HG03520 (cell line): ENCODE measurements at regions not wholly inside any gene's neighbourhood (a gene's known extent, or its start where the extent isn't known, plus 50 kb on each side); places are given as distances from the start of the nearest gene placed in this dataset.
"Not testable (repeated sequence)": the region's sequence is repeated elsewhere in the genome, so short reads cannot be mapped to it uniquely, and the experiment has no call there.

Source experiments
- ATAC-seq: cut with Tn5 transposase; IDR thresholded peaks from one replicate; pipeline ENCODE4 v1.9.1; 2021; ENCODE audit warnings: mild to moderate bottlenecking, moderate library complexity; ENCODE audit not compliant: unreplicated experiment

DNA sequence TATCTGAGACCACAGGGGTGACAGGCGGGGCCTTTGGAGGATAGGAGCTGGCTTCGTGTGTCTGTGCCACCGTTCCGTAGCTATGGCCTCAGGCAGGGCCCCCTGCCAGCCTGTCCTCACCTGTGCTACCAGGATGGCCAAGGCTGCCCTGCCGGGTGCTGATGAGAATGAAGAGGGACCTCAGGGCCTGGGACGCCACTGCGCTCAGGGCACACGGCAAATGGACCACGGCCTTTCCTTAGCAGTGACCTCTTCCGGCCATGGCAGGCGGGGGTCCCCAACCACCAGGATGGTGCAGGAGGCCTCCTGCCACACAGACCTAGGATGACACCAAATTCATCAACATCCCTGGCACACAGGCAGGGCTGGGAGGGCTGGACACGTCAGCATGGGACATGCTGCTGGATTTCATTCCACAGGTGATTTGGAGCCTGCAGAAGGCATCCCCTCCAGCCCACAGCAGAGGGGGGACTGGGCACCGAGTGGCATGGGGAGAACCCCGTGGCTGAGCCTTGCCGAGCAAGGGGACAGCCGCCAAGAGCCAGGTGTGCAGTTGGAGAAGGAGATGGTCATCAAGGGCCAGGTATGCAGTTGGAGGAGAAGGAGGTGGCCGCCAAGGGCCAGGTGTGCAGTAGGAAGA lies 1321.0 kb downstream of the BRD1 start:
- no peak for ATAC-seq

DNA sequence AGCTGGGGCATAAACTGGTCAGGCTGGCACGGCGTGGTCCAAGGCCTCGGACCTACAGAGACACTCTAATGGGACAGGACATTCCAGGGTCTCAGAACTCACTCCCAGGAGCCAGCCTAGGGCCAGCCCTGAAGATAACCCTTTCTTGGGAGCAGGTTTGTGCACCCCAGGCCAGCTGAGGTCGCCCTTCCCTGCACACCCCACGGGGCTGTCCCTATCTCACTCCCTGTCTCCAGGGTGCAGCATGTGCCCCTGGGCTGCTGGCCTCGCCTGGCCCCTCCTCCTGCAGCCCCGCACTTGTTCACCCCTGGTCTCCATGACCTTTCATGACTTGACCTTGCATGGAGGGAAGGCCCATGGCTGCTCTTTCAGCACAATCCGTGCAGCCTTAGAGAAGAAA lies 1321.8 kb downstream of the BRD1 start:
- no peak for ATAC-seq

DNA sequence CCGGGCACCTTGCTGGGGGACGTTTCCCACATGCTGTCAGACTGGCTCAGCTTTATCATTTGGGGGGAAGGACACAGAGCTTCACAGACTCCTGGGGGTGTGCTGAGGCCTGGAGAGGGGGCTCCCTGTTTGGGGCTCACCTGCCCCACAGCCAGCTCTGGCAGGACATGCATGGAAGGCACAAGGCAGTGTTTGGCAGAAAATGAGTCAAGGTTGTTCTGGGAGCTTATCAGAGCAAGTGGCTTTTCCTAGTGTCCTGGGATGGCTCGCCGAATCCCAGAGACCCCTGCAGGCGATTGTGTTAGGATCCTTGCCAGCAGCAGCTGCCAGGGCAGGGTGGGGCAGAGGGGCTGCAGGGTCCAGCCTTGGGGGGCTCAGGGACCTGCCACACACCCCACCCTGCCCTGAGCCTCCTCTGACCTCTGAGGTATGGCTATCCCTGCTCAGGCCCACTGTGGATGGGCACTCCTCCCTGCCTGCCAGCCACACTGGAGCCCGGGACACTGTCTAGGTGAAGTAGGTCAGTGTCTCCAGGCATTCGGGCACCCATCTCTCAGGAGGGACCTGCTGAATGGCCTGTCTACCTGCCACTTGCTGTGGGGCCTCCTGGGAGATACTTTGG lies 1323.0 kb downstream of the BRD1 start:
- no peak for ATAC-seq

DNA sequence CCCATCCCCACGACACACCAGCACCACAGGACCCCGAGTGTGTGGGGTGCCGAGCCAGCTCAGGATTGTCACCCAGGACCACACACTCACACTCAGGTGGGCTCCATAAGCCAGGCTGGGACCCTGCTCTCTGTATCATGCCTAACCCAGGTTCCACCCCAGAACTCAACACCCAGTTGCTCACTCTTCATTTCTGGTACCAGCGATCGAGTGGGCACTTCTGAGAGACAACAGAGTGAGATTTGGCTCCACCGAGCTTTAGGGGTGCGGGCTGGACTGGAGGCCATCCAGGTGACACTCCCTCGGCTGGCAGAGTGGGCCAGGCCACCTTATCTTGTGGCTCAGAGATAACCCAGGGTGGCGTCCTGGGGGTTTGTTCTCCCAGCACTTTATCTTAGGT lies 1323.8 kb downstream of the BRD1 start:
- ATAC-seq, result no peak

DNA sequence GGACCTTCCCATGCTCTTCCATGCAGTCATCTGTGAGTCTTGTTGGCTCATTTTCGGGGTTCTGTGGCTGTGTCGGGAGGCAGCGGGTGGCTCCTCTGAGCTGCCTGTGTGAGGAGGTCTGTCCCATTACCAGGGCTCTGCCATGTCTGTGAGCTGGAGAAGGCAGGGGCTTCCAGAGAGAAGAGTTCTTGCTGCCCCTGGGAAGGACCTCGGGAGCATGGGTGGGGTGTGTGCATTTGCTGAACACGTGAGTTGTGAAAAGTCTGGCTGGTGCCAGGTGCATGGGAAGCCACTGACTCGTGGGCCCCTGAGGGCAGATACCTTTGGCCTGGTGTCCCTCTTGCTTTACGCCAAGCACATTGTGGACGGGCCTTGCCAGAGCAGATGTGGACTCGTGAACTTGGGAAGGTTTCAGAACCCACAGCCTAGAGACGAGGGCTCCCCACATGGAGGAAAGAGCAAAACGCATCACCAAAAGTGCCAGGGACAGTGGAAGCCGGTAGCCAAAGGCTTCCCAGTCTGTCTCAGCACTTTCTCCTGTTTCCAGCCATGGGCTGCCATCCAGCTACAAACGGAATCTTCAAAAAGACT lies 1324.5 kb downstream of the BRD1 start:
- ATAC-seq, result no peak

DNA sequence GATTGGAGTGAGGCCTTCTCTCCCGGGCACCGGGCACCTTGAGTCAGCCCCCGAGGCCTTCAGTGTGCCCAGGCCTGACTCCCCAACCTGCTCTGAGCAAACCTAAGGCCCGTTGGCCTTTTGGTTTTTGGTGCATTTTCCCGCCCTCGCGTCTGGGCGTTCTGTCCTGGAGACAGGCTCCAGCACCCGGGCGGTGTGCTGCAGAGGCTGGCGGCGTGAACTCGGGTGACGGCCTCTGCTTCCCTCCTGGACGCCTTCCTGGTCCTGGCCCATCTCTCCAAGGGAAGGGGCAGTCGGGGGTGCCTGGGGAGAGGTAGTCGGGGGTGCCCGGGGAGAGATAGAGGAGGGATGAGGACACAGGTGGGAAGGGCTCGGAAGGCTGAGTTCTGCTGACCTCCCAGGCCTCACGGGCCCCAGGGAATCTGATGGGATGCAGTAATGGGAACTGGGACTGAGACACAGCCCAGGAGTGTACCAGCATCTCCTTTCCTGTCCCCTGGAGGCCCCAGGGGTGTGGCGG lies 1326.4 kb downstream of the BRD1 start:
- no peak for ATAC-seq

DNA sequence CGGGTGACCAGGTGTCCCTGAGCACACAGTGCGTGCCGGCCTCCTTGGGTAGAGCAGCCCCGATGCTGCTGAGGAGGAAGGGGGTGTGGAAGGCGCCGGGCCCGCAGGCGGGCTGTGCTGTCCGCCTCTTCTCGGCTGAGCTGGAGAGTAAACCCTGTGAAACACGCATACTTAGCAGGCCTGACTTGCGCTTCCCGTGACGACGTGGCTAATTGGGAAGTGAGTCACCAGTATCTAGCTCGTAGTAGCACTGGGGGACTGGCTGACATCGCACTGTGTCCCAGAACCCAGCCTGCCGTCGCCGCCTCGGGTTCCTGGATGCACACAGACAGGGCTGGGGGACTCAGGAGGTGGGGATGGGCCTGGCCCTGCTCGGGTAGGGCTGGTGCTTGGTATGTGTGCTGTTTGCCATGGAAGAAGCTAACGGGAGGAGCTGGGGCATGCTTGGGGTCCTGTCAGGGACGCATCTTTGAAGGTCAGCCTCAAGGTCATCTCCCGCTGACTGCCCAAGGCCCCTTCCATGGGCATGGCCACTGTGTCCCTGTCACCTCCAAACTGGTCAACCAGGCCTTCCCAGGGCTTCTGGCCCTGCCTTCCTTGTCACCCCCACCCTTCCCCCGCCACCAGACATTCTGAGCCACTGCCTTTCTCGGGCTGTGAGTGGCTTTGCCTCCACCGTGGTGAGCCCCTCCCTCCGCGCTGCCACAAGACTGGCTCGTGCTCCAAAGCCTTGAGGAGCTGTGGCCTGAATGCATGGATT lies 1327.0 kb downstream of the BRD1 start:
- no peak for ATAC-seq

DNA sequence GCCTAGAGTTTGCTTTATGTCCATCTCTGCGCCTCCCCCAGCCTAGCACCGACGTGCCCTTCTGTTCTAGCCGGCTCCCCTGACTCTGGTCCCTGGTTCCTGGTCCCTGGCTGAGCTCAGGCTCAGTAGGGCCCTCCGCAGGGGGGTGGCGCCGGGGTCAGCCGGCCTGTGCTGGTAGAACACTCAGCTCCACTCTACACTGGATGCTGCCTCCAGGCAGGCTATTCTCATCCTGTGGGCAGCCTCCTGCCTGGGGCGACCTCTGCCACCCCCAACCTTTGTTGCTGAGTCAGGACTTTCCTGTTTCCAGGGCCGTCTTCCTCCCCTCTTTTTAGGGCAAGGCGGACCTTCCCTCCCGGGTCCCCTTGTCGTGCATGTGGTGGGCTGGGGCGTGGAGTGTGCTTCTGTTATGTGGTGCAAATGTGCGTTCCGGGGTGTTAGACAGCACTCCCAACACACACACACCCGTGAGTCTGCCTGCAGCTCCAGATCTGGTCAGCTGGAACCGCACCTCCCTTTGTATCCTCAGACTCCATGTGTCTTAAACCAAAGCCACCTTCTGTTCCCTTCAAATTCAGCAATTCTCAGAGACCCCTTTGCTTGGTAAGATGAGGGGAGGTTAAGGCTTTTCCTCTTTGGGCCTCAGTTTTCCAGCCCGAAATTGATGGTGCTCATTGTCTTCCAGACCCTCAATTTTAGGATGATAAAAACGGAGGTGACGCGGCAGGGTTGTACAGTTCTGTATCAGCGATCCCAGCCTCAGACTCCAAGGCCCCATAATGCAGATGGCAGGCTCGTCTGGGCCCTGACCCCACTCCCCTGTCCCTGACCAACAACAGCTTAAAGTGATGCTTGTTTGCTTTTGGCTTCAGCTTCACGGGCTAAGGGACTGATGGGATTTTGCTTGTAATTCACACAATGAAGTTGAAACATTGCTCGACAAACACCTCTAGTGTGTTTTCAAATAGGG lies 1327.9 kb downstream of the BRD1 start:
- ATAC-seq, result no peak

DNA sequence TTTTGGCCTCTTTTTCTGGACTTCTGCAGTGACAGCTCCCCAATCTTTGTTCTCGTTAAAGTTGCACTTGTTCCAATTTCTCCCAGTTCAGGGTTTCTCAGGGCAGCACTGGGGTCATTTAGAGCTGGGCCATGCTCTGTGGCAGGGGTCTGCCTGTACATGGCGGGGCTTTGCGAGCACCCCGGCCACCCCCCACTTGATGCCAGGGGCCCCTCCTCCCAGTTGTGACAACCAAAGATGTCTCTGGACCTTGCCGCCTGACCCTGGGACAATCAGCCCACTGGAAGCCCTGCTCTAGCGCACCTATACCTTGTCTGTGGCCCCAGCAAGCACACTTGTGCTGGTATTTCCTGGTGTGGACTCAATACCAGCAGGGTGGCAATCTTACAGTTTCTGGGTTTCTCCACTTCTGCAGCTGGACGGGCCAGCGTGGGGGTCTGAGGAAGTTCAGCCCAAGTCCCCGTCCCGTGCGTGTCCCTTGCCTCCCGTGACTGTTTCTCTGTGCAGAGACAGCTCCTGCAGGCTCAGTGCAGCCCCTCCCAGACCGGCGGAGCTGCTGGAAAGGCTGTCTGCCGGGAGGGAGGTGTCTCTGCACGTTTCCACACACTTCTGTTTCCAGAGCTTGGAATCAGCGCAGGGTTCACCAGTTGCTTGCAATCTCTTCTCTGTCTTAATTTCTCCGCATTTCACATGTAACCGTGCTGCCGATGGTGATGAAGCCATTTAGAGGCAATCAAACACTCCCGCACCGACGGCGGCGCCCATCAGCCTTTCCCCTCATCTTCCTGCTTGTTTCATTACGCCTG lies 1328.9 kb downstream of the BRD1 start:
- ATAC-seq, result no peak

DNA sequence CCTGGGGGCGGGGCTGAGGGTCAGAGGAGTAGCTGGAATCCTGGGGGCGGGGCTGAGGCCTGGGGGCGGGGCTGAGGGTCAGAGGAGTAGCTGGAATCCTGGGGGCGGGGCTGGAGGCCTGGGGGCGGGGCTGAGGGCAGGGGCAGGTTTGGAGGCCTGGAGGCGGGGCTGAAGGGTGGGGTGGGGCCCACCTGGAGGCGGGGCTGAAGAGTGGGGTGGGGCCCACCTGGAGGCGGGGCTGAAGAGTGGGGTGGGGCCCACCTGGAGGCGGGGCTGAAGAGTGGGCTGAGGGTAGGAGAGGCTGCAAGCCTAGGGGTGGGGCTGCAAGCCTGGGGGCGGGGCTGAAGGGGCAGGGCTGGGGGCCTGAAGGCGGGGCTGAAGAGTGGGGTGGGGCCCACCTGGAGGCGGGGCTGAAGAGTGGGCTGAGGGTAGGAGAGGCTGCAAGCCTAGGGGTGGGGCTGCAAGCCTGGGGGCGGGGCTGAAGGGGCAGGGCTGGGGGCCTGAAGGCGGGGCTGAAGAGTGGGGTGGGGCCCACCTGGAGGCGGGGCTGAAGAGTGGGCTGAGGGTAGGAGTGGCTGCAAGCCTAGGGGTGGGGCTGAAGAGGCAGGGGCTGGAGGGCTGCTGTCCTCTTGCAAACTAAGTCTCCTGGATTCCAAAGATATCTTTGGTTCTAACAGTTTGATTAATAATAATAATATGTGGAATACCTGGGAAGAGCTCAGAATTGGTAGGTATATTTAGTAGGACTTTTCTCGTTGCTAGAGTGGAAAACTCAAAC lies 1329.7 kb downstream of the BRD1 start:
- ATAC-seq, result not testable (repeated sequence)

DNA sequence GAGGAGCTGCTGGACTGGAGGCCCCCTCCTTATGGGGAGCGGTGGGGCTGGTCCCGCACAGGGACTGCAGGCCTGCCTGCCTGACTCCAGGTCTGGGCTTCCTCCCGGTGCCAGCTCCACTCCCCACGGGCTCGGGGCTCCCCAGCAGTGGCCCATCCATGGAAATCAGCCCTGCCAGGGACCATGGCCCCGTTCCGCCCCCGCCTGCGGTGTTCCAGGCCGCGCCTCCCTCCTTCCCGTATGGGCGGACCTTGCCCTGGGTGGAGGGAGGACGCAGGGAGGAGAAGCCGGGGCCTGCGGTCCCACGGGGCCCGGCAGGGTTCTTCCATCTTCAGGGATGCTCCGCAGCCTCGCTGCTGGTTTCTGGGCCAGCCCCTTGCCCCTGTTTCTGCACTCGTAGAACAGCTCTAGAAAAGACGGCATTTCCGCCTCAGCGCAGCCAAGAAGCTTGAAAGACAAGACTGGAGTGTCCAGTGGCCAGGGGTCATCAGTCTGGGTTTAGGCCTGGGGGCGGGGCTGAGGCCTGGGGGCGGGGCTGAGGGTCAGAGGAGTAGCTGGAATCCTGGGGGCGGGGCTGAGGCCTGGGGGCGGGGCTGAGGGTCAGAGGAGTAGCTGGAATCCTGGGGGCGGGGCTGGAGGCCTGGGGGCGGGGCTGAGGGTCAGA lies 1330.6 kb downstream of the BRD1 start:
- no peak for ATAC-seq

DNA sequence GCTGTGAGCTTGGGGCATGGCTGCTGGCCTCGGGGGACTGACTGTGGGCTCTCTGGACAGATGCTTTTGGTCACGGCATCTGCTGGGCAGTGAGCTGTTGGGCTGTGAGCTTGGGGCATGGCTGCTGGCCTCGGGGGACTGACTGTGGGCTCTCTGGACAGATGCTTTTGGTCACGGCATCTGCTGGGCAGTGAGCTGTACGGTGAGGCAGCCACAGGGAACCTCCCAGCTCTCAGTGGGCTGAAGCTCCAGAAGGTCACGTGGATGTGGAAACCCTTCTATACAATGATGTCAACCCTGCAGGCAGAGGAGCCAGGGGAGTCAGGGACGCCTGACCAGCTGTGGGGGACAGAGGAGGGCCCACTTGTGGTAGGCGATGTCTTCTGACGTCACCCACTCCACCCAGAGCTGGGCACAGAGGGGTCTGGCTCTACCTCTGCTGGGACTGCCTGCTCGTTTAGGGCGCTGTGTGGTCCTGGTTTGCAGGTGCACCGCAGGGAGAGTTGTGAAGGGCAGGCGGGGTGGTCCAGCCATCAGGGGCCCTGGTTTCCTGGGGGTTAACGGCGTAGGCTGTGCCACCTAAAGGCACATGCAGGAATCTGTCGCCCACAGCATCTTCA lies 1331.3 kb downstream of the BRD1 start:
- ATAC-seq, result no peak

DNA sequence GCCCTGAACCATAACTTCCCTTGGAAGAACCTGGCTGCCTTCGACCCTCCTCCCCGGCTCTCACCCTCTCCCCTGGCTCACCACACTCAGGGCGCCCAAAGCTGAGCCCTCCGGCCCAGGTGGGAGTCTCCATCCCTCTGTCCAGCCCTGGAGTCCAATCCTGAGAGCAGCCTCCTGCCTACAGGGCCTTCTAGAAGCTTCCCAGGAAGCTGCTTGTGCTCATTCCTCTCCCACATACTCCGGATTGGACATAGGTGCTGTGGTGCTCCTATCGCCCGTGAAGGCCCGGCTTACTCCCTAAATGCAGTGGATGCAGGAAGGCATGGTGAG lies 1332.0 kb downstream of the BRD1 start:
- ATAC-seq, result no peak

DNA sequence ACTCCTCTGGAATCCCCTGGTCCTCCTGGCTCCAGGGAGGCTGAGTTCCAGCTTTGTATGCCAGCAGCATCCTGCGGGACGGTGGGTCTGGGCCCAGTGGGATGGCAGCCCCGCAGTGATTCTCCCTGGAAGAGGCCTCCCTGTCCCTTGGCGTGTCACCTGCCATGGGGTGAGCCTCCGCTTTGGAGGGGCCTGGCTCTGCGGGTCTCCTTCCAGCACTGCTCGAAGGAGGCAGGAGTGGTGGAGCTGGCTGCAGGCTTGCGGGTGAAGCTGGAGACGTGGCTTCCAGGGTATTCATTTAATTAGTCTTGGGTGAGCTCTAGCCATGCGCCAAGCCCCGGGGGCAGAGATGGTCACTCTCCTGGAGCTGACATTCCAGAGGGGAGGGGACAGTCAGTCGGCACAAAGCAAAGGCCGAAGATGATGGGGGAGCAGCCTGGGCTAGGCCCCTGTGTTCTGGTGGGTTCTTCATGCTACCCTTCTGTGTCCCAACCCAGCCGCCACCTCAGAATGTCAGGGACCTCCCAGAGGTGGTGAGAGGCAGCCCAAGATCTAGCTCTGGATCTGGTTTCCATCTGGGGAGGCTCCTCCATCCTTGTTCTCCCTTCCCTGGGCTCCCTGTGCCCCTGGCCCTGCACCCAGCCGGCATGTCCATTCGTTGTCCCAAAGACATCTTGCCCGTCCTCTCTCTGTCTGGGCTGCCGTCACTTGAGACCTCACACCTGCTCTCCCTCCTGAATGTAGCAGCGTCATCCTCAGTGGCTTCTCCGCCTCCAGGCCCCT lies 1332.5 kb downstream of the BRD1 start:
- no peak for ATAC-seq

DNA sequence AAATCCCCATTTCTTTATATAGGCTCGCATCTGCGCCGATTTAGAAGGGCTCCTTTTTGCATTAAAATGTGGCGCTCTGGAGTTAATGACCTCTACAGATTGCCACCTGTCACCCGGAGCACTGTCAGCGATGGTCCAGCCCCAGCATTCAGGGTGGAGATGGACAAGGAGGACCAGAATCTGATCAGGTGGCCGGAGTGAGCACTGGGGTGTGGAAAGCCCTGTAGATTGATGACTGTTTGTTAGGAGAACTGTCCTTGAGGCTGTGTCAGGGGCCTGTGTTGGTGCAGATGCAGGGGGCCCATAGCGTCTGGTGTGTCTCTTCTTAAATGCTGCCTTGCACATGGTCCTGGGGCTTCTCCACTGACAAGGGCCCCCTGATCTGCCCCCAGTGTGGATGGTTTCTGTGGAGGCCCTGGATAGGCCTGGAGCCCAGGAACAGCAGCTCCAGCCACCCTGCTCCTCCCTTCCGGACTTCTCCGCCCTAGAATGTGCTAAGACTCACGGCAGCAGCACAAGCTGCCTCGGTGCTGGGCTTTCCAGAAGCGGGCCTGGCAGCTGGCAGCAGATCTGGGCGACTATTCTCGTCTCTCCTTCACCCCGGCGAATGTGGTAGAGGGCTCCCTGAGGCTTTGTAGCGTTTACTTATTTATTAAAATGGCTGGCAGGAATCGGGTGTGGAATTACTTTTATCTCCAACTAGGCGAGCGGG lies 1333.3 kb downstream of the BRD1 start:
- no peak for ATAC-seq

DNA sequence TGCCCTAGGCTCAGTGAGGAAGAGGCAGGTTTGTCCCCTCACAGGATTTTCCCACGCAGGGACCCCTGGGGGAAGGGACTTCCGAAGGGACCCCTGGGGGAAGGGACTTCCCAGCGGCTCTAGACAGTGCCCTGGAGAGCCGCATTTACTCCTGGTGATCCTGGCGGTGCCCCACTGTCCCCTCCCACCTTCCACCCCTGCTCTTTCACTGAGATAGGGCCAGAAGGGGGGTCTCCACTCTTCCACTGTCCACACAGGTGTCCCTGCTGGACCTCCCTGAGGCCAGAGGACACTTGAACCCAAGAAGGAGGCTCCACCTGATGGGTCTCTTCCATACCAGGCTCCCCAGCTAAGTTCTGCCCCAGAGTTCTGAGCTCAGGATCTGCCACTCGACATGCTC lies 1333.9 kb downstream of the BRD1 start:
- no peak for ATAC-seq
